SK-N-SH (cell line): ENCODE measurements at regions not wholly inside any gene's neighbourhood (a gene's known extent, or its start where the extent isn't known, plus 50 kb on each side); places are given as distances from the start of the nearest gene placed in this dataset.

Experiments
- CTCF ChIA-PET: fragments of 300-600, 350-600 bp; formaldehyde crosslinking; extraction: SDS; loops from one replicate; lab custom pipeline; 2021; lab: Yijun Ruan, JAX
- POLR2A ChIA-PET: fragments of 350-600 bp; sonication (Branson Sonifier 250); formaldehyde crosslinking; extraction: SDS; loops from one replicate; lab custom pipeline; 2020; ENCODE audit warnings: antibody characterized with exemption, inconsistent platforms; lab: Yijun Ruan, JAX
- DNase-seq: peaks from one replicate; pipeline ENCODE4 v3.0.0; 2012
- H2AFZ ChIP-seq: fragments of 200-600 bp; sonication (generic); 2 replicates; pipeline ENCODE4 v1.8.1; 2016; ENCODE audit warnings: antibody characterized with exemption, mild to moderate bottlenecking, low read depth
- H3F3A ChIP-seq: fragments of 200-600 bp; sonication (generic); replicated peaks from 2 replicates; pipeline ENCODE3; 2016; ENCODE audit warnings: antibody characterized with exemption, mild to moderate bottlenecking; ENCODE audit not compliant: insufficient read depth
- H3K27ac ChIP-seq, 2 experiments: fragments of 200-500 bp in 1 of 2; fragments of 200-600 bp in 1 of 2; sonication (Bioruptor generic) in 1 of 2; sonication (generic), shearing (Covaris generic) in 1 of 2; 2 replicates each; pipeline versions ENCODE4 v1.5.1 to v1.6.1; 2014 to 2016; ENCODE audit warnings: low read depth in 2 of 2, inconsistent platforms in 1 of 2, low read length in 1 of 2, mild to moderate bottlenecking in 1 of 2, mixed read lengths in 1 of 2
- H3K27me3 ChIP-seq: fragments of 200-600 bp; sonication (generic), shearing (Covaris generic); 2 replicates; pipeline ENCODE4 v1.6.1; 2016; ENCODE audit warnings: mixed run types; ENCODE audit not compliant: insufficient read depth
- H3K36me3 ChIP-seq, 2 experiments: fragments of 200-500 bp in 1 of 2; fragments of 200-600 bp in 1 of 2; sonication (Bioruptor generic) in 1 of 2; sonication (generic) in 1 of 2; replicated peaks in 1 of 2; 2 replicates each; pipeline versions ENCODE3 to v1.5.1; 2014 to 2016; ENCODE audit warnings: low read length in 1 of 2, mild to moderate bottlenecking in 1 of 2; ENCODE audit not compliant: insufficient read depth in 2 of 2, control insufficient read depth in 1 of 2
- H3K4me1 ChIP-seq, 2 experiments: fragments of 200-500 bp in 1 of 2; fragments of 200-600 bp in 1 of 2; sonication (Bioruptor generic) in 1 of 2; sonication (generic), shearing (Covaris generic) in 1 of 2; 2 replicates each; pipeline versions ENCODE4 v1.5.1 to v1.6.1; 2014 to 2016; ENCODE audit warnings: low read depth in 1 of 2, low read length in 1 of 2, mixed run types in 1 of 2; ENCODE audit not compliant: insufficient read depth in 2 of 2, control insufficient read depth in 1 of 2
- H3K4me2 ChIP-seq: fragments of 200-600 bp; sonication (generic), shearing (Covaris generic); 2 replicates; pipeline ENCODE4 v1.6.1; 2017; ENCODE audit warnings: mixed run types
- H3K4me3 ChIP-seq, 2 experiments: fragments of 200-500 bp in 1 of 2; fragments of 200-600 bp in 1 of 2; sonication (Bioruptor generic) in 1 of 2; sonication (generic), shearing (Covaris generic) in 1 of 2; 2 replicates each; pipeline versions ENCODE4 v1.5.1 to v1.8.1; 2014 to 2016; ENCODE audit warnings: low read depth in 2 of 2, inconsistent platforms in 1 of 2, low read length in 1 of 2, mild to moderate bottlenecking in 1 of 2, mixed read lengths in 1 of 2, moderate library complexity in 1 of 2
- H3K79me2 ChIP-seq: fragments of 200-600 bp; sonication (generic); 2 replicates; pipeline ENCODE4 v1.8.1; 2017; ENCODE audit warnings: mild to moderate bottlenecking; ENCODE audit not compliant: insufficient read depth
- H3K9ac ChIP-seq: fragments of 200-600 bp; sonication (generic); 2 replicates; pipeline ENCODE4 v1.6.1; 2017; ENCODE audit warnings: mixed run types
- H3K9me2 ChIP-seq: fragments of 200-600 bp; sonication (generic); 2 replicates; pipeline ENCODE4 v1.6.1; 2017; ENCODE audit warnings: mixed run types
- H3K9me3 ChIP-seq: fragments of 200-600 bp; sonication (generic); 2 replicates; pipeline ENCODE4 v1.6.1; 2017; ENCODE audit warnings: mixed run types, mild to moderate bottlenecking, moderate library complexity
- H4K20me1 ChIP-seq: fragments of 200-600 bp; sonication (generic); 2 replicates; pipeline ENCODE4 v1.6.1; 2017; ENCODE audit warnings: mild to moderate bottlenecking, mixed run types; ENCODE audit not compliant: insufficient read depth
- ELF1 ChIP-seq: IDR thresholded peaks from 2 replicates; pipeline ENCODE4 v1.4.0; 2012
- GATA2 ChIP-seq: sonication (generic); formaldehyde crosslinking; IDR thresholded peaks from 2 replicates; pipeline ENCODE4 v1.5.0; 2020; ENCODE audit warnings: mild to moderate bottlenecking, missing genetic modification reagents
- MEF2A ChIP-seq: IDR thresholded peaks from 2 replicates; pipeline ENCODE4 v1.4.0; 2012; ENCODE audit warnings: low read depth, borderline replicate concordance
- MXI1 ChIP-seq: IDR thresholded peaks from 2 replicates; pipeline ENCODE4 v1.6.1; 2012; ENCODE audit warnings: mild to moderate bottlenecking, low read depth, low read length, improper control_type of control experiment
- RAD21 ChIP-seq: IDR thresholded peaks from 2 replicates; pipeline ENCODE4 v1.6.1; 2012; ENCODE audit warnings: mild to moderate bottlenecking, low read length
- SIN3A ChIP-seq: IDR thresholded peaks from 2 replicates; pipeline ENCODE4 v1.6.1; 2012; ENCODE audit warnings: low read depth, mild to moderate bottlenecking, low read length, moderate library complexity, borderline replicate concordance
- SMC3 ChIP-seq: IDR thresholded peaks from 2 replicates; pipeline ENCODE4 v1.6.1; 2012; ENCODE audit warnings: low read depth, low read length, improper control_type of control experiment
- TCF12 ChIP-seq: IDR thresholded peaks from 2 replicates; pipeline ENCODE4 v1.4.0; 2012
- TEAD4 ChIP-seq: IDR thresholded peaks from 2 replicates; pipeline ENCODE4 v1.4.0; 2012; ENCODE audit warnings: mild to moderate bottlenecking, borderline replicate concordance; ENCODE audit not compliant: insufficient read depth
- YY1 ChIP-seq: IDR thresholded peaks from 2 replicates; pipeline ENCODE4 v1.4.0; 2012; ENCODE audit warnings: low read depth, mild to moderate bottlenecking
- WGBS: methylation state at CpG from one replicate; pipeline ENCODE4 v1.1.6; 2017; ENCODE audit warnings: low lambda C conversion rate; 5-methylcytosine and 5-hydroxymethylcytosine counted together
- TF ChIP-seq, protein P1 (sequence below): fragments of 200-600 bp; sonication (generic); IDR thresholded peaks from 2 replicates; pipeline ENCODE4 v1.6.1; 2017; ENCODE audit warnings: antibody characterized with exemption, mild to moderate bottlenecking, moderate library complexity
- TF ChIP-seq, protein P2 (sequence below): IDR thresholded peaks from 2 replicates; pipeline ENCODE4; 2012
- TF ChIP-seq, protein P3 (sequence below): IDR thresholded peaks from 2 replicates; pipeline ENCODE4 v1.6.1; 2012; ENCODE audit warnings: mild to moderate bottlenecking, low read depth, low read length, moderate library complexity
- TF ChIP-seq, protein P4 (sequence below): IDR thresholded peaks from 2 replicates; pipeline ENCODE4 v1.4.0; 2012; ENCODE audit warnings: low read depth, borderline replicate concordance
- TF ChIP-seq, protein P5 (sequence below): fragments of 150-350 bp; IDR thresholded peaks from 2 replicates; pipeline ENCODE4 v1.6.1; 2017; ENCODE audit warnings: antibody characterized with exemption, low read length, low read depth, borderline replicate concordance

DNA sequence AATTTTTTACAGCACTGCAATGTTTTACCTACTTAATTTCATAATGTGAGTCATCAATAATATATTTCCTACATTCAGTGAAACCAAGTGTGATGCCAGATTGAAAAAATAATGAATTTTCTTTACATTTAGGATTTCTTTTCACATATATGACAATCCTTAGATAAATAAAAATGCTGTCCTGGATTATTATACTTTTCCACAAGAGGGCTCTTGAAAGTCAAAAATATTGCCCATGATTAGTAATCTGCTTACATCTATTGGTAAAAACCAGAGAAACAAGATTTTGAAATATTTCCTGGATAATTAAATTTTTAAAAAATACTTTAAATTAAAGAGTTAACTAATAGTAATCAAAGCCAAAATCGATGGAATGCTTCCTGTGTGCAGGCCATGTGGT, 86.8 kb upstream of the PLPPR4 start:
- Histone ChIP-seq H3K9me2 (no peaks in the 10 kb centered on the region), H3K27ac (peak overlapping the region; percentile 4 to 87; a peak in 3 of 4 replicates), H3K4me2 (no peak overlapping the region), H3K36me3 (no peaks in the 10 kb centered on the region), H3K4me3 (no peak overlapping the region), H3K9ac (no peak overlapping the region), H3F3A (peaks cover 30% of the 10 kb centered on the region), H4K20me1 (no peaks in the 10 kb centered on the region), H2AFZ (no peak overlapping the region), H3K79me2 (no peaks in the 10 kb centered on the region), H3K27me3 (no peaks in the 10 kb centered on the region), H3K9me3 (no peaks in the 10 kb centered on the region), H3K4me1 (peaks cover 21 to 26% of the 10 kb centered on the region in 2 experiments)
- TF ChIP-seq ELF1 (no peak), TCF12 (no peak), RAD21 (peak; percentile 47), SMC3 (0 out of 2 replicates have a peak, but pooled peaks have one; percentile 7), MEF2A (no peak), SIN3A (no peak)
- TF ChIP-seq, protein P1, sequence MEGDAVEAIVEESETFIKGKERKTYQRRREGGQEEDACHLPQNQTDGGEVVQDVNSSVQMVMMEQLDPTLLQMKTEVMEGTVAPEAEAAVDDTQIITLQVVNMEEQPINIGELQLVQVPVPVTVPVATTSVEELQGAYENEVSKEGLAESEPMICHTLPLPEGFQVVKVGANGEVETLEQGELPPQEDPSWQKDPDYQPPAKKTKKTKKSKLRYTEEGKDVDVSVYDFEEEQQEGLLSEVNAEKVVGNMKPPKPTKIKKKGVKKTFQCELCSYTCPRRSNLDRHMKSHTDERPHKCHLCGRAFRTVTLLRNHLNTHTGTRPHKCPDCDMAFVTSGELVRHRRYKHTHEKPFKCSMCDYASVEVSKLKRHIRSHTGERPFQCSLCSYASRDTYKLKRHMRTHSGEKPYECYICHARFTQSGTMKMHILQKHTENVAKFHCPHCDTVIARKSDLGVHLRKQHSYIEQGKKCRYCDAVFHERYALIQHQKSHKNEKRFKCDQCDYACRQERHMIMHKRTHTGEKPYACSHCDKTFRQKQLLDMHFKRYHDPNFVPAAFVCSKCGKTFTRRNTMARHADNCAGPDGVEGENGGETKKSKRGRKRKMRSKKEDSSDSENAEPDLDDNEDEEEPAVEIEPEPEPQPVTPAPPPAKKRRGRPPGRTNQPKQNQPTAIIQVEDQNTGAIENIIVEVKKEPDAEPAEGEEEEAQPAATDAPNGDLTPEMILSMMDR: peak; percentile 52
- TF ChIP-seq, protein P2, sequence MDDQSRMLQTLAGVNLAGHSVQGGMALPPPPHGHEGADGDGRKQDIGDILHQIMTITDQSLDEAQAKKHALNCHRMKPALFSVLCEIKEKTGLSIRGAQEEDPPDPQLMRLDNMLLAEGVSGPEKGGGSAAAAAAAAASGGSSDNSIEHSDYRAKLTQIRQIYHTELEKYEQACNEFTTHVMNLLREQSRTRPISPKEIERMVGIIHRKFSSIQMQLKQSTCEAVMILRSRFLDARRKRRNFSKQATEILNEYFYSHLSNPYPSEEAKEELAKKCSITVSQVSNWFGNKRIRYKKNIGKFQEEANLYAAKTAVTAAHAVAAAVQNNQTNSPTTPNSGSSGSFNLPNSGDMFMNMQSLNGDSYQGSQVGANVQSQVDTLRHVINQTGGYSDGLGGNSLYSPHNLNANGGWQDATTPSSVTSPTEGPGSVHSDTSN: no peak
- TF ChIP-seq, protein P3, sequence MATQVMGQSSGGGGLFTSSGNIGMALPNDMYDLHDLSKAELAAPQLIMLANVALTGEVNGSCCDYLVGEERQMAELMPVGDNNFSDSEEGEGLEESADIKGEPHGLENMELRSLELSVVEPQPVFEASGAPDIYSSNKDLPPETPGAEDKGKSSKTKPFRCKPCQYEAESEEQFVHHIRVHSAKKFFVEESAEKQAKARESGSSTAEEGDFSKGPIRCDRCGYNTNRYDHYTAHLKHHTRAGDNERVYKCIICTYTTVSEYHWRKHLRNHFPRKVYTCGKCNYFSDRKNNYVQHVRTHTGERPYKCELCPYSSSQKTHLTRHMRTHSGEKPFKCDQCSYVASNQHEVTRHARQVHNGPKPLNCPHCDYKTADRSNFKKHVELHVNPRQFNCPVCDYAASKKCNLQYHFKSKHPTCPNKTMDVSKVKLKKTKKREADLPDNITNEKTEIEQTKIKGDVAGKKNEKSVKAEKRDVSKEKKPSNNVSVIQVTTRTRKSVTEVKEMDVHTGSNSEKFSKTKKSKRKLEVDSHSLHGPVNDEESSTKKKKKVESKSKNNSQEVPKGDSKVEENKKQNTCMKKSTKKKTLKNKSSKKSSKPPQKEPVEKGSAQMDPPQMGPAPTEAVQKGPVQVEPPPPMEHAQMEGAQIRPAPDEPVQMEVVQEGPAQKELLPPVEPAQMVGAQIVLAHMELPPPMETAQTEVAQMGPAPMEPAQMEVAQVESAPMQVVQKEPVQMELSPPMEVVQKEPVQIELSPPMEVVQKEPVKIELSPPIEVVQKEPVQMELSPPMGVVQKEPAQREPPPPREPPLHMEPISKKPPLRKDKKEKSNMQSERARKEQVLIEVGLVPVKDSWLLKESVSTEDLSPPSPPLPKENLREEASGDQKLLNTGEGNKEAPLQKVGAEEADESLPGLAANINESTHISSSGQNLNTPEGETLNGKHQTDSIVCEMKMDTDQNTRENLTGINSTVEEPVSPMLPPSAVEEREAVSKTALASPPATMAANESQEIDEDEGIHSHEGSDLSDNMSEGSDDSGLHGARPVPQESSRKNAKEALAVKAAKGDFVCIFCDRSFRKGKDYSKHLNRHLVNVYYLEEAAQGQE: no peak
- DNase-seq: no peak
- POLR2A ChIA-PET: no interaction called here
- CTCF ChIA-PET: interaction anchor here (0.8 kb wide), 1 partner anchor 349 kb away, joined by 3 read pairs; no protein-coding TSS in a partner anchor
- WGBS: 9% methylated on average over 1 of the region's 1 CpG

DNA sequence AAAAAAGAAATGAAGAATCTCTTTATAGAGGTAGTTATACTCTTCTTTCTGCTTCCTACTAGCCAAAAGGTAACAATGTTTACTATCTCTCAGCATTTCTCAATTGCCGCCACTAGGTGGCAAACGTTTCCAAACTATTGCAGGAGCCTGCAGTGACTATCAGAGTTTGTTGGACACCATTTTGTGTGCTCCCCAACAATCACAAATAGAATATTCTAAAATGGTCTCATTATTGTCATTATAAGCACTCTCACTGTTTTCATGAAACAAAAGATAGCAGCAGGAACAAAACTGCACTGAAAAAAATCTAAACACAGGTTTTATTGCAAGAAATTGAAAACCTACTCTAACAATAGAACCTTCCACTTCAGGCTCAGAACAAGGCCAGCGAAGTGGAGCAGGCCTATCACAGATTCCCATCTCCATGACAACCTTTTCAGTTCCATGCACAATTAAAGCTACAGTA, 83.9 kb upstream of the PLPPR4 start:
- Histone ChIP-seq H3K4me1 (peaks cover 11 to 26% of the 10 kb centered on the region in 2 experiments), H3K27ac (peak overlapping the region; percentile 63 to 98; a peak in 3 of 4 replicates), H3K9me3 (no peaks in the 10 kb centered on the region), H3K9me2 (no peaks in the 10 kb centered on the region), H3F3A (peaks cover 16% of the 10 kb centered on the region), H2AFZ (peak overlapping the region; percentile 86), H4K20me1 (no peaks in the 10 kb centered on the region), H3K4me2 (no peak overlapping the region), H3K4me3 (no peak overlapping the region), H3K27me3 (no peaks in the 10 kb centered on the region), H3K79me2 (no peaks in the 10 kb centered on the region), H3K9ac (no peak overlapping the region), H3K36me3 (no peaks in the 10 kb centered on the region)
- WGBS: 9% methylated on average over 3 of the region's 3 CpGs
- POLR2A ChIA-PET: interaction anchor here (0.8 to 2.2 kb wide), 3 partner anchors 47 to 300 kb away, joined by 4 to 10 read pairs (median 7); partner anchors contain the start of gene PLPPR4
- CTCF ChIA-PET: interaction anchor here (0.6 to 7.5 kb wide), 35 partner anchors 18 to 549 kb away, joined by 3 to 127 read pairs (median 4); partner anchors contain the start of gene PLPPR4
- DNase-seq: peak; percentile 25
- TF ChIP-seq TEAD4 (0 out of 2 replicates have a peak, but pooled peaks have one; percentile 47), GATA2 (CRISPR knock-in tag) (peak; percentile 30; the same call in 1 of the 2 replicates), MXI1 (no peak), YY1 (peak; percentile 91)
- TF ChIP-seq, protein P1: peak; percentile 89
- TF ChIP-seq, protein P4, sequence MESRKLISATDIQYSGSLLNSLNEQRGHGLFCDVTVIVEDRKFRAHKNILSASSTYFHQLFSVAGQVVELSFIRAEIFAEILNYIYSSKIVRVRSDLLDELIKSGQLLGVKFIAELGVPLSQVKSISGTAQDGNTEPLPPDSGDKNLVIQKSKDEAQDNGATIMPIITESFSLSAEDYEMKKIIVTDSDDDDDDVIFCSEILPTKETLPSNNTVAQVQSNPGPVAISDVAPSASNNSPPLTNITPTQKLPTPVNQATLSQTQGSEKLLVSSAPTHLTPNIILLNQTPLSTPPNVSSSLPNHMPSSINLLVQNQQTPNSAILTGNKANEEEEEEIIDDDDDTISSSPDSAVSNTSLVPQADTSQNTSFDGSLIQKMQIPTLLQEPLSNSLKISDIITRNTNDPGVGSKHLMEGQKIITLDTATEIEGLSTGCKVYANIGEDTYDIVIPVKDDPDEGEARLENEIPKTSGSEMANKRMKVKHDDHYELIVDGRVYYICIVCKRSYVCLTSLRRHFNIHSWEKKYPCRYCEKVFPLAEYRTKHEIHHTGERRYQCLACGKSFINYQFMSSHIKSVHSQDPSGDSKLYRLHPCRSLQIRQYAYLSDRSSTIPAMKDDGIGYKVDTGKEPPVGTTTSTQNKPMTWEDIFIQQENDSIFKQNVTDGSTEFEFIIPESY: no peak
- TF ChIP-seq, protein P5, sequence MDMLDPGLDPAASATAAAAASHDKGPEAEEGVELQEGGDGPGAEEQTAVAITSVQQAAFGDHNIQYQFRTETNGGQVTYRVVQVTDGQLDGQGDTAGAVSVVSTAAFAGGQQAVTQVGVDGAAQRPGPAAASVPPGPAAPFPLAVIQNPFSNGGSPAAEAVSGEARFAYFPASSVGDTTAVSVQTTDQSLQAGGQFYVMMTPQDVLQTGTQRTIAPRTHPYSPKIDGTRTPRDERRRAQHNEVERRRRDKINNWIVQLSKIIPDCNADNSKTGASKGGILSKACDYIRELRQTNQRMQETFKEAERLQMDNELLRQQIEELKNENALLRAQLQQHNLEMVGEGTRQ: no peak
